SH-SY5Y (cell line): ENCODE measurements at regions not wholly inside any gene's neighbourhood (a gene's known extent, or its start where the extent isn't known, plus 50 kb on each side); places are given as distances from the start of the nearest gene placed in this dataset.

Source experiments
- GATA2 ChIP-seq: IDR thresholded peaks from 2 replicates; pipeline ENCODE4 v1.6.1; 2011; ENCODE audit warnings: mild to moderate bottlenecking, low read depth, low read length
- GATA3 ChIP-seq: IDR thresholded peaks from 2 replicates; pipeline ENCODE4 v1.6.1; 2011; ENCODE audit warnings: low read depth, mild to moderate bottlenecking, low read length, moderate library complexity

- no peak for TF ChIP-seq GATA2
- TF ChIP-seq GATA3 = no peak
Measured at GRCh38 chr4:119715490-119716445, 87.2 kb upstream of the PDE5A start.
